CD4-positive, alpha-beta T cell treated with Interleukin-17A for 4 hours (primary cell): ENCODE measurements at regions not wholly inside any gene's neighbourhood (a gene's known extent, or its start where the extent isn't known, plus 50 kb on each side); places are given as distances from the start of the nearest gene placed in this dataset.

Experiments used
- DNase-seq: peaks from one replicate; pipeline ENCODE4 v3.0.0-alpha.2; 2020; ENCODE audit warnings: mixed read lengths

DNA sequence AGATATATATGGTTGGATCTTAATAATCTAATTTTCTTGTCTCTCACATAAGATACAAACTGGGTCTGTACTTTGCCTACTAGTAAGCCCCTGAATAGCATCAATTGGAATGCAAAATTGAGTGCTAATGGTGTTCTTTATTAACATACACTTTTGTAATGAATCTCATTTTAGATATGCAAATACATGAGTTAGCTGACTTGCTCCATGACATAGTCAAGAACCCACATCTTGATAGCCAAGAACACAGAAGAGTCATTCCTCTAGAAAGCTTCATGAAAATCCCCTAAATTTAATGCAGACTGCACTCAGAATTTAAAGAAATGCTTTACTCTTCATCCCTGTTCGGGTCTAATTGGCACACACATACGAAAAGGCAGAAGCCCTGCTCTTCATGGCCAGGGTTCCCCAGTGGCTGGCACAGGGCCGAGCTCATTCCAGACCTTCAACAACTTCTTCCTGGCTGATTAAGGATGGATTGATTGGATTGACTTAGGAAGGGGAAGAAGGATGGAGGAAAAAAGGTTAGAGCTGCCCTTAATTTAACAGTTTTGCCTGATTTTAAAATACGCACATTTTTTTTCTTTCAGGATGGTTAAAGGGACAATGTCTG lies 431.1 kb upstream of the KLF6 start:
- no peak for DNase-seq

DNA sequence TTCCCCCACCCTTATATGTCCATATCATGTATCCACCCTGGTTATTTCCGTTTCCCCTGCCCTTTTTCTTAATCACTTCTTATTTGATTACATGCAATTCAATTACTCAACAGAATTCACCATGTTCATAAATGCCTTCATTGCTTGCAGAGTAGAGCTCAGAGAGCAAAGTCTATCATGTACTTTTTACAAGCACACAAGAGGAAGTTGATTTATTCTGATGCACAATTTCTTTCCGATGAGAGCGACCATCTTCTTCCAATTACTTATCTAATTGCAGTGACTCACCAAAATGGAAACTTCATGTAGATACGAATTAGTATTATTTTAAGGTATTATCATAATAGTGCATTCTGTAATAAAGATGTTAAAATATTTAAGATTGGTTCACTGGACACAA lies 430.5 kb upstream of the KLF6 start:
- no peak for DNase-seq

DNA sequence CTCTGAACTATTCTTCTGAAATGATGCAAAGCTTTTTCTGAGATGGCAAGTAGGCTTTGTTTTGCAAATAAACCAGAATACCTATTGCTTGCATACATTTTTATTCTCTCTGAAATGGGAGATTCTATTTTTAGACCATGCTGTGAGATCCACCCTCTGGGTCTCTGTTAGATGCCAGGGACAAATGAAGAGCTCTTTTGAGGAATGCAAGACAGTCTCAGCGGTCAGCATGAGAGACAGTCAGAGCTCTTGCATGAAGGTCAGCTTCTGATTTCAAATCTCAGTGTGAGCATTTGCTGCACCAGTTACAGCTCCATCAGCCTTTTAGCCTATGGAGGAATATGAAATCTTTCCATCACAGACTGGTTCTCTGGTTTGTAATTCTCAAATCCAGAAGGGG lies 429.9 kb upstream of the KLF6 start:
- no peak for DNase-seq

DNA sequence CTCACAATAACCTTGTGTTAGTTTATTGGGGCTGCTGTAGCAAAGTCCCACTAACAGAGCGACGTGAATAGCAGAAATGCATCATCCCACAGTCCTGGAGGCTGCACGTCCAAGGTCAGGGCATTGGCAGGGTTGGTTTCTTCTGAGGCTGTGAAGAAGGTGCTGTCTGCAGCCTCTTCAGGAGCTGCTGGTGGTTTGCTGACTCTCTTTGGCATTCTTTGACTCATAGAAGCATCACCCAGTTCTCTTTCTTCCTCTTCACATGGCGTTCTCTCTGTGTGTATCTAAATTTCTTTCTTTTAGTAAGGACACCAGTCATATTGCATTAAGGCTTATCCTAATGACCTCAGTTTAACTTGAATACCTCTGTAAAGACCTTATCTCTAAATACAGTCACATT lies 428.4 kb upstream of the KLF6 start:
- DNase-seq = no peak

DNA sequence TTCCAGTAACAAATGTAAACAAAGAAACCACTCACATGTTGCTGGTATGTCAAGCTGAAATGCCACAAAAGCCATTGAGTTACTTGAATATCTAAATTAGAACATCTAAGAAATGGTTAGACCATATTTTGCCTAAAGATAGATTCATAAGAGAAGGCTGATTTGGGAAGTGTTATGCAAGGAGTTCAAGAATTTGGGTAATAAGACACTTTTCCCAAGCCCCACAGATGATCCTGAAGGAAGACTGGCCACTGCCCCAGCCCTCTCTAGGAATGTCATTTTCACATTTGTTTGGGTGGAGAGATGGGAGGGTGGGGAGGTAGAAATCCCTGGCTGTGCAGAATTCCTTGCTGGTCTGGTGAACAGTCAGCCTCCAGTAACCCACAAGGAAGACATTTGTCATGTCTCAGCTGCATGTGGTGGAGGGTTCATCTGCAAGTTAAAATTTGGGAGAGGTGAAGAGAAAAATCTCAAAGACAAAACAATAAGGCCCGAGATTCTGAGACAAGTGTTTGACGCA lies 427.2 kb upstream of the KLF6 start:
- DNase-seq = no peak

DNA sequence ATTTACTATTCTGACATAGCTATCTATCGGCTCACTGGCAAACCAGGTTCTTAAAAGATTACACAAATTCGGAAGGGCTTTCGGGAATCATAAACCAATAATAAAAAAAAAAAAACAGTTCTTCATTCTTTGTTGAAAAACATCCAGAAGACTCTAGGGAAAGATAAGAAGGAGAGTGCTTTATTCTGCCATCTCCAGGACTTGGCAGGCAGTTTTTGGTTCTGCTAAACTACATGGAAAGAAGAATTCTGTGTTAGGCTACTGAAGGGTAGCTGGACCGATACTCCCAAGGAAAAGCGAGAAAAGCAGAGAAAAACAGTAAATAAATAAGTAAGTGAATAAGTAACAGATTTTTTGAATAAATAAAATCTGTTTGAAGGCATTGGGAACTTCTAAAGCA lies 423.5 kb upstream of the KLF6 start:
- DNase-seq = no peak

DNA sequence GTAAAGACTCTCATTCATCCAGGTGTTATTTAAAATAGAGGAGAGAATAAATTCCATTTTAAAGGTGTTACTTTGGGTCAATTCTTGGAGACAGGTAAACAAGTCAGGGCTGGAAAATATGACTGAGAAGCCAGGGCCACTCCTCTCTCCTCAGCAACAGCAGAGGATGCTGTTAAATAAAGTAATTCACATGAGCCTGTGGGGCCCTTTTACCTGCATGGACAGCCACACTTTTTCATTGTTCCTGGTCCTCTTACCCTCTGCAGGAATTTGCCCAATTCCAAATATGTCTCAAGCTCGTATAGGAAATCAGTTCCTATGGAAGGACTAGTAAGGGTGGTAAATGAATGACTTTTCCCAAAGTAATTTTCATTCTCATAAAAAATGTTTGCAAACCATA lies 420.1 kb upstream of the KLF6 start:
- DNase-seq = no peak

DNA sequence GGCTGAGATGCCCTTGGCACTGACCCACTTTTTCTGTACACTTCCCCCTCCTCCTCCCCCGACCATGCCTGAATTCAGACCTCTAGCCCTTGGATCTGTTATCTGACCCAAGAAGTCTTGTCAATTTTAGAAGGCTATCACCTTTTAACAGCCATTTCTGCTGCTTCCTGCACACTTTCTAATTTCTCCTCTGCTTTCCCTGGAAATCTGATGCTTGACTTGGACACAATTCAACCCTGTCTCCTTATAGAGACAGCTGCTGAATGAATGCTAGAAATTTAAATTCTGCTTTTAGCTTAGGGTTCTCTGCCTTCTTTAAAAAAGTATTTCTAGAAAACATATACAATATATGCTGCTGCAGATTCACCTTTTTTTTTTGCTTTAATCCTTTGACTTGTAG lies 417.9 kb upstream of the KLF6 start:
- DNase-seq = no peak

DNA sequence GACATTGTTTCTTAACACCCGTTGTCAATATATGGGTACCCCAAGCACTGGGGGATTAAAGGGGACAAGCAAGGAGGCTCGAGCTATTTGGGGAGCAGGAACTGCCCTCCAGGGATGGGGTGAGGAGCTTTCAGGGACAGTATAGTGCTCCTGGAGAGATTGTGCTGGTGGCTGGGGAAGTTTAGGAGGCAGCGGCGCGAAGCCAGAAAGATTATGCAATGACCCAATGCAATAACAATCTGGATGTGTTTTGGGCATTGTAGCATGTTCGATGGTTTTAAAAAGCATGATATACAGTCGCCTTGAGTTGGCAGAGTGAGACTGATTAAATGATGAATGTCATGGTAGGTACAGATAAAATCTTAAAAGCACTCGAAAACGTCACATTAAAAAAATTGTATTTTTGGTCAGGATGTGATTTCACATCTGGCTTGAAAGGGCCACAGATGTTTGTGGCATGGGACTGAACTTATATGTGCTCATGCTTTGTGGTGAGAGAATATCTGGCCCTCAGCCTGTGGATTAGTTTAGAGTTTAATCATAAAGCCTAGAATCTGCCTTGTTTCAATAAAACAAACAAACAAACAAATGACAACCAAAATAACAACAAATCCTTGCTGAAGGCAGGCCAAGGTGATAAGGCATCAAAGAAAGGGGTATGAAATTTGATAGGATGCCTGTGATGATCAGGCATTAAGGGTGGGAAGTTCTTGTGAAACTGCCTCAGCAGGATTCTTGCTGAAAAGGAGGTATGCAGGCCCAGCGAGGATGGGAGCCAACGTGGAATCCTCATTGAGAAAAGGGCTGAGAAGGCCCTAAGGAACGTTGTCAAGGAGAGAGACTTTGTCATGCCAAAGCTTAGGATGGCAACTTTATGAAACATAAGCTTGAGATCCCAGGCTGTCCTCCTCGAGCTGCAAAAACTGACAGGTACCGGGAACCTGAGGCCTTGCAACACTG lies 417.1 kb upstream of the KLF6 start:
- no peak for DNase-seq

DNA sequence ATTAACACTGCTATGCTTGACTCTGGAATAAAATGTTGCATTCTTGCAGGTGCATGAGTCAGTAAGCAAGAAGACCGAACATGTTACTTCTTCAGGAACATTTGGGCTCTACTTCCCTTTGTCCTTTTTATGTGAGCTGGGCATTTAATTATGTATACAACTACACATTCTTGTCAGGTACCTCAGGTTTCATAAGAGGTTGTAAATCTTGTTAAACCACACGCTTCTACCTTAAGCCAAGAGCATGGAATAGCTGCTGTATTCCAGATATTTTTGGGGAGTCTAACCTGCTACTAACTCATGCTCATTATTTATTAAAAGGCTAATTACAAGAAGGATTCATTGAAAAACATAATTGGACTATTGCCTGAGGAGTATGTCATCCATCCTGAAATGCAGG lies 414.2 kb upstream of the KLF6 start:
- DNase-seq = no peak

DNA sequence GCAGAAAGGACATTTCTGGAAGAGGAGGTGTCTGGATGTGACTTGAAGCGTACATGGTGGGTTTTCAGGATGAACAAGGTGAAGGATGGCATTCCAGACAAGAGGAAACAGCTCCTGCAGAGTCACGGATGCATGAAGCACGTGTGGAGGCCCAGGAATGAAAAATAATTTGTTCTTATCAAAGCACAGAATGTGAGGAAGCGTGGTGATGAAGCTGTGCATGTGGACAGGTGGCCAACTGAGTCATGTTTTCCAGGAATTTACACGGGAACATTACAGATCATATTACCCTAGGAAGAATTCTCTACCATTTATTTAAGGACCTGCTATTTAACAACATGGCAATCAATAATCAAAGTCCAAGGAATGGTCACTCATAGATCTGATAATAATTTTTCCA lies 413.2 kb upstream of the KLF6 start:
- DNase-seq = no peak

DNA sequence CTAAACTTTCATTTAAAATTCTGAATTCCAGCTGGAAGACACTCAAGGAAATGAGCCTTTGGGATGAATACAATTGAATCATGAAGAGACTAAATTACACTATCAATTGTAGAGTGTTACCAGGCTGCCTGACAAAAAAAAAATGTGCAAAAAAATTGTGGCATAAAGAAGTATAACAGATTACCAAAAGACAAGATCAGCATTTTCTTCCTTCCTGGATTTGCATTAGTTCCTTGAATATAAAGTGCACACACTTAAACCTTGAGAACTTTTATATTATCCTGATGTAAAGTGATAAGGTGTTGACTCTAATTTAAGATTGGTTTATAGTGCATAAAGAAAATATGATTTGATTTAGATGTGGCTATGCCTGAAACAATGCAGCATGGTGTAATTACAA lies 412.7 kb upstream of the KLF6 start:
- no peak for DNase-seq

DNA sequence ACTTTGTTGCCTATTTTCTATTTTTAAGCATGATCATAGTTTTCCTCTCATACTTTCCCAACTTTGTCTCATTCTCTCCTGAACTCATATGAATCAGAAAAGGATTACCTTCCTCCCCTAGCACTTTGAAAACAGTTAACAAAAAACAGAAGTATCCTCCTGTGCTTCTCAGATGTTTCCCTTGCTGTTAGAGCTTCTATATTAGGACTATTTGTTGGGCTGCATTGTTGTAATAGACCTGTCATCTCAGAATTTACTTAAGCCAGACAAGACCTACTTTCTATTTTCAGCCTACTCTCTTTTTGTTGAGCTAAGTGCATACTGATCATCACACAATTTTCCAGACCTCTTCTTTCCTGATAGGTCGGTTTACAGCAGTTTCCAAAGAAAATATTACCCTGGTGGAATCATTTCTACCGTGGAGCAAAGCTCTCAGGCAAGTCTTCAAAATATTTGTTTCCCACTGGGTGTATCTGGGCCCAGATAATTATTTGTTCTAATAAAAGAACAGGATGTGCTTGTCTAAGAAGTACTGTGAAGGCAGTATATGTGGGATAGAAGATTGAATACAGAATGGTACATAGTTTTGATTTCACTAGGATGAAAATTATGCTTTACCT lies 411.9 kb upstream of the KLF6 start:
- DNase-seq = no peak

DNA sequence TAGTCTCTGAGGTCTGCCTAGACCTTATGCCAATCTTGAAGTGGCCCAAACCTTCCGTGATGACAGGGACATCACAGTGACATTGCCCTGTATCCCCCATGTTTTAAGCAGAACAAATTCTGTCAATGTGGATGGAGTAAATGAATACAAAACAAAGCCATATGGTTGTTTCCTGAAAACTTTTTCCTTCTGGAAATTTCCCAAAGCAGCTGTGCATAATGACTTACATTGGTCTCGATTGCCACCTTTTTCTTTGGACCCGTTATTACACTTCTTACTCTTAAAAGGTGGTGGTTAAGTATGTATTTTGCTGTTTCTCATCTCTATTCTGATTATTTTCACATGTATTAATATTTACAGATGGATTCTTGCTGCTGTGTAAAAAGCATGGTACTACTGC lies 411.2 kb upstream of the KLF6 start:
- DNase-seq = no peak

DNA sequence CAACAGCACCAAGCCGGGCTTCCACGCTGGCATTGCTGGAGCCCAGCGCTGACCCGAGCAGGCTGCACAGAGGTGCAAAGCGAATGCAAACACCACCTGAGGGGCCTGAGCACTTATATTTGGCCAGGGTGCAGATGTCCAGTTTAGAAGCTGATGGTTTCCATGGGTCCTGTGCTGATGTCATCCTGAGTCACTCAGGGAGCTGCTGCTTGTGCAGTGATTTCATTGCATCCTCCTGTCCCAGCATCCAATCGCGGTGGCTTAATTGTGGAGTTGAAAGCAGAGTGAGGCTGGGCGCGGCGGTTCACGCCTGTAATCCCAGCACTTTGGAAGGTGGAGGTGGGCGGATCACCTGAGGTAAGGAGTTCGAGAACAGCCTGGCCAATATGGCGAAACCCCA lies 410.2 kb upstream of the KLF6 start:
- DNase-seq = no peak

DNA sequence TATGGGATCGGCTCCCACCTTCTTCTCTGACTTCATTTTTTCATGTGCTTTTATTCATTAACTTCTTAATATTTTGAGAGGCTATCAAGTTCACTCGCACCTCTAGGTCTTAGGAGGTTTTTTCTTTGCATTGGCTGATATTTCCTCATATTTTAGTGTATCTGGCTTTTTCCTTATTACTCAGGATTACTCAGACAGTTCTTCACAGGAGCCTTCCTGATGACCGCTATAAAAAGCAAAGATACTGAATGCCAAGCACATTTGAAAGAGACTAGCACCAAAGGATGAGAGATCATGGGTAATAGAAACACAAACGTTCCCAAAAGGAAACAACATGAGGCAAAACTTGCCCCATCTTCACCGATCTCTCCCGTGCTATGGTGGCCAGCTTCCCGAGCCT lies 409.2 kb upstream of the KLF6 start:
- DNase-seq = no peak

DNA sequence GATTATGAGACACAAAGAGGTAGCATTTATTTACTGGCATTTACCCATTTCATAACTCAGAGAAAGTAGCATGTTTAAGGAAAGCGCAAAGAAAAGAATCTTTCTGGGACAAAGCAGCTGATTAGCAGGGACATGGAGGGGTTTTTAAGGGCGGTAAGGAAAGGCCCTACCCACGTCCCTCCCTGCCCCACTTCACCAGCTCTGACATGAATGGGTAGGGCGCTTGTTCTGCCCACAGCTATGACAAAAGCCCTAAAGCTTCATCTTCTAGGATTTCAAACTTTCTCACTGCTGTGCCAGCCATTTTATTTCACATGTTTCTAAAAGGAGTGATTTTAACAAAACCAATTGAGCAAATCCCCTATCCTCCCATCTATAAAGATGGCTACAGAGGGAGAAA lies 406.9 kb upstream of the KLF6 start:
- DNase-seq = no peak

DNA sequence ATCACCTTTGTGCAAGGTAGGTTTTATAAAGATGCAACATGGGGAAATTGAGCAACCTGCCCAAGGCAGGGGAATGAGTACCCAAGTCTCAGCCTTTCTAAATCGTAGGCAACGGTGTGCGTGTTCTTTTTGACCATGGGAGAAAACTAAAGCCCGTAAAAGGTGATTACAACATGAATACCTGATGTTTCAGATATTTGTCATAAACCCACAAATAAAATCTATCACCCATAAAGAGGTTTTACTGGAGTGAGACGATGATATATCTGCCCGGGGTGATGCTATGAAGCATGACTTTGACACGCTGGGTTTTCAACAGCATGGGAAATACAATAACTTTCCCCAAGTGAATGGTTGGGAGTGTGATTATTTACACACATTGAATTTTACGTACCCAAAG lies 406.3 kb upstream of the KLF6 start:
- no peak for DNase-seq

DNA sequence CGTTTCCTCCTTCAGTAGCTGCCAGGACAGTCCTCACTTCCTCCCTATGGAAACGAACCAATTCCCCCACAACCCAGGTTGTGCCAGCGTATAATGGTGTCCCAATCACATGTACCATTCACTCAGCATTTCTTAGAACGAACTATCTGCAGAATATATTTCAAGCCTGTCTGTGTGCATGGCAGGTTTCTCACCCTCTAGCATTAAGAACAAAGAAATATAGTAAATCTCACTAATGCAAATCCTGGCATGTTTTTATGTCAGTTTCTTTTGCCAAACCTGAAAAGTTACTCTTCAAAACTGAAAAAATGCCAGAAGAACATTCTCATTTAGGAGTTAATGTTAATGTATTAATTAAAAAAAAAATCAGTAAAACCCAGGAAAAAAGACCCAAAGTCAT lies 405.9 kb upstream of the KLF6 start:
- no peak for DNase-seq

DNA sequence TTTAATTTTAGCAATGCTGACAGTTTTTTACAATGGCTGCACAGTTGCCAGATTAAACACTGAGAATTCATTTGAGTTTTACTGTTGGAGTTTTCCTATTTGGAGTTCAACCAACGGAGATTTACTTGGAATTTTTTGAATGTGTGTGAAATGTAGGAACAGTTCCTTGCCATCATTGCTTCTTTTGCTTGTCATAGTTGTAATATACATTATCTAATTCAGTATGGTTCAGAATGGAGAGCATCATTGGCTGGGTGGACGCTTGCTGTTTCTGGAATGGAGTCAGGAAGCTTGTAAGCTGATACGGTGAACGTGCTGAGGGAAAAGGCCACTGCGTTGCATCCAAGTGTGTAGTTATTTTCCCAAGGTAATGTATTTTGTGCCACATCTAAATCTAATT lies 404.3 kb upstream of the KLF6 start:
- DNase-seq = no peak

DNA sequence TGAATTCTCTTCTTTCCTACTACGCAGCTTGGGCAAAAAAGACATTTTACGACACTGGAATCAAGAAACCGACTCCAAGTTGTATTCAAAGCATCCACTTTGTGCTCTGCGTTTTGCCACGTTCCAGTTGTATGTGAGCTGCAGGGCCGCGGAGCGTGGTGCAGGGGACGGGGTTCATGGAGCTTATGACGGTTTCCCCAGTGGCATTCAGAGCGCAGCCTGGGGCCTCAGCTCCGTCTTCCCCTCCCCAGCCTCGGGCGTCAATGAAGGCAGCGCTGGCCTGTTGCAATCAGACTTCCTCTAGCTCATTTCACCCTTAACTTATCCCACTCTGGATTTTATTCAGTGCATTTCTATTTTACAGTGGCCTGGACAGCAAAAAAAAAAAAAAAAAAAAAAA lies 403.4 kb upstream of the KLF6 start:
- DNase-seq = no peak

DNA sequence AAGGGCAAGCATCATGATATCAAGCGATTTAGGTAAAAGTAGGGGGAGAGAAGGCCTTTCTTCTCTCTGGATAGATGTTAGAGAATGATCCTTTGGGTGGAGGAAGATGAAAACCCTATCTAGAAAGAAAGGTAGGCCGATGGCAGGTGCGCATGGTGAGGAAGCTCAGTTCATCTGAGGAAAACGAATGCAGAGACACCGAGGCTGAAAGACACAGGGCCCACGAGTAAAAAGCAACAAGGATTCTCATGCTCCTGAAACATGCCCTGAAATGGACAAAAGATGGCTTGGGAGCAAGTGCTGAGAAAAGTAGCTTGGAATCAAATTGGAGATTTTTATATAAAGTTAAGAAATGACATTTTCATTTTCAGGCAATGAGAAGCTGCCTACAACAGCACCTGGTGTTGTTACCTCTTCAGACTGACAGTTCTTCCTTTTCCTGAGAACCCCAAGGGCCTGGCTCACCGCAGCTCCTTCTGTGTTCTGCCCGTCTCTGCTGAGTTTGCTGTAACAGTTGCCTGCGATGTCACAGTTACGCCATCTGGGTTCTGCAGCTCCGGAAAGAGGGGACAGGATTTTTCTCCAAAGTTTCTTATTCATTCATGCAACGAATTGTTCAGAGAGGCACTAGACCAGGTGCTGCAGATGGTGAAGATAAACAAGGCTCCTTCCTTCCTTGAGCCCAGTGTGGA lies 402.0 kb upstream of the KLF6 start:
- no peak for DNase-seq

DNA sequence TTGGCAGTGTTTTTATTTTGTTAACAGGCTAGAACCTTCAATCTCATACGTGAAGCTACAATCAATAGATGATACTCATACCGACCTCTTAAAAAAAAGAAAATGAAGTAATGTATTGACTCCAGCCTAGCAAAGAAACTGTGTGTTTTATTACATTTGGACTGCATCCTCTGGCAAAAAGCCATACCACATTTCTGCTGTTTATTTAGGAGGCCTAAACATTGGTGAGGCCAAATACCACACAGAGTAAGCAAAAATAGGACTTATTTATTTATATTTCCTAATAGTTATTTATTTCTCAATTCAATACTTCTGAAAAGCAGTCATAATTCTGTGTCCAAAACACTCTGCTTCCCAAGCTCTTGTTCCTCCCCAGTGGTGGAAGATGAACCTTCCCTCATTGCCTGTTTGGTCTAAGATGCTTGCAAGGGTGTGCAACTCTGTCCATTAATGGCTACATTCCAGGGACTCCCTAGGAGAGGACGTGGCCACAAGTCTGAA lies 398.8 kb upstream of the KLF6 start:
- no peak for DNase-seq
